ENCODE measurements at regions not wholly inside any gene's neighbourhood (a gene's known extent, or its start where the extent isn't known, plus 50 kb on each side); places are given as distances from the start of the nearest gene placed in this dataset.

- no peak for TF ChIP-seq CTCF (IDR thresholded peaks at IDR 0.05; ENCODE audit: insufficient read depth, low read length)
- no peak for DNase-seq (ENCODE audit: low read depth)
- no peak overlapping the region for H3K4me3 ChIP-seq (ENCODE audit: low read depth, low read length)
Observed at GRCh38 chr6:41437604-41438003, 102.2 kb downstream of the NCR2 start.

DNA sequence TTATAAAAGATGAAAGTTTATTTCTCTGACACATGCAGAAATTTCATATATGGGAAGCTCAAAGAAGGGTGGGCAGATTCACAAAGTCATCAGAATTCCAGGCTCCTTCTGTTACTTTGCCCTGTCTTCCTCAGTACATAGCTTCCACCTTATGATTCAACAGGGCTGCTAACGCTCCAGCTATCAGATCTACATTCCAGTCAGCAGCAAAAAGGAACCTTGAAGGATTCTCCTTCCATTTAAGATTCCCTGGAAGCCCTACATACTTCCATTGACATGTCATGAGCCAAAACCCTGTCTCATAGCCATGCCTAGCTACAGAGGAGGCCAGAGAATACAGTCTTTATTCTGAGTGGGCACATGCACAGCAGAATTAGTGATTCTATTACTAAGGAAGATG, 103.3 kb downstream of the NCR2 start:
- TF ChIP-seq CTCF (IDR thresholded peaks at IDR 0.05; ENCODE audit: insufficient read depth, low read length), result no peak
- no peak overlapping the region for H3K4me3 ChIP-seq (ENCODE audit: low read depth, low read length)
- no peak for DNase-seq (ENCODE audit: low read depth)

DNA sequence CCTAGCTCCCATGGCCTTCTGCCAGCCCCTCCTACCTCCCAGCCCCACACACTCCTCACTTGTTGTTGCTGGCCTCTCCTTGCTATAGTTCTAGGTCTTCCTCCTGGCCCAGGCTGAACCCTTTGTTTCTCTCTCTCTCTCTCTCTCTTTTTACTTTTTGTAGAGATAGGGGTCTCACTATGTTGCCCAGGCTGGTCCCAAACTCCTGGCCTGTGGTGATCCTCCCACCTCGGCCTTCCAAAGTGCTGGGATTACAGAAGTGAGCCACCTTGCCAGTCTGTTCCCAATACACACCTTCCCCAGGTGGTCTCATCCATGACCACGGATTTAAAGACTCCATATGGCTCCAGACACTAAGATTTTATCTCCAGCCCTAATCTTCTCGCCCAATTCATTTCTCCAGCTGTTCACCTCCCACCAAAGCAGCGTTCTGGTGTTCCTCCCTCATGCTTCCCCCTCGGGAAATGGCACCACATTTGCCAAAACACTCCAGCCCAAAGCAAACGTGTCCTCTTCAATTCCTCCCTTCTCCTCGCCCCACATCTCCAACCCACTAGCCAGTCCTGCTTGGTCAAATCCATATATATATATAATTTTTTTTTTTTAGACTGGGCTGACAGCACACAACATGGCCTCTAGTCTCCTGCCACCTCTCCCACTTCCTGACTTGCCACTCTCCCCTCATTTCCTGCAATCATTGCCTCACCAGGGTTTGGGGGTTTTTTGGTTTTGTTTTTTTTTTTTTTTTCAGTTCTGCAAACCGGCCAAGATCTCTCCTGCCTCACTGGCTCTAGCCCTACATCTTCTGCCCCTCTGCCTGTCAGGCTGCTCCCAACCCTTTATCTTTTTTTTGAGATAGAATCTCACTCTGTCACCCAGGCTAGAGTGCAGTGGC, 104.4 kb downstream of the NCR2 start:
- no peak for DNase-seq (ENCODE audit: low read depth)
- H3K4me3 ChIP-seq (ENCODE audit: low read depth, low read length), result no peak overlapping the region
- no peak for TF ChIP-seq CTCF (IDR thresholded peaks at IDR 0.05; ENCODE audit: insufficient read depth, low read length)

GRCh38 chr6:41440958-41441357, 105.2 kb upstream of the FOXP4 start:
- DNase-seq (ENCODE audit: low read depth), result no peak
- TF ChIP-seq CTCF (IDR thresholded peaks at IDR 0.05; ENCODE audit: insufficient read depth, low read length), result no peak
- no peak overlapping the region for H3K4me3 ChIP-seq (ENCODE audit: low read depth, low read length)

GRCh38 chr6:41441598-41442351, 104.4 kb upstream of the FOXP4 start:
- no peak for DNase-seq (ENCODE audit: low read depth)
- no peak overlapping the region for H3K4me3 ChIP-seq (ENCODE audit: low read depth, low read length)
- no peak for TF ChIP-seq CTCF (IDR thresholded peaks at IDR 0.05; ENCODE audit: insufficient read depth, low read length)

DNA sequence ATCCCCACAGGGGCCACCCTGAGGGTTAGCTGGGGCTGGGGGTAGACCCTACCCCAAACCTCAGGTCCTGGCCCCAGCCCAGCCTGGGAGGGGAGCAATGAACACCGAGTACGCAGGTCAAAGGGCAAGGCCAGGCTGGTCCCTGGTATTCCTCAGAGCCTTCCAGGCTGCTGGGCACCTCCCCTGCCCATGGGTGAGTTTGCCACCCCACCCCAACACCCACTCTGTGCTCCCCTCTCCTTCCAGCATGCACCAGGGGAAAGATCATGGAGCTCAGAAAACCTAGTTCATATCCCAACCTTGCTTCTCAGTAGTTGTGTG, 103.9 kb upstream of the FOXP4 start:
- H3K4me3 ChIP-seq (ENCODE audit: low read depth, low read length), result no peak overlapping the region
- DNase-seq (ENCODE audit: low read depth), result no peak
- TF ChIP-seq CTCF (IDR thresholded peaks at IDR 0.05; ENCODE audit: insufficient read depth, low read length), result no peak
